Activated CD8-positive, alpha-beta memory T cell treated with anti-CD3 and anti-CD28 coated beads for 1 hour (primary cell): ENCODE measurements at regions not wholly inside any gene's neighbourhood (a gene's known extent, or its start where the extent isn't known, plus 50 kb on each side); places are given as distances from the start of the nearest gene placed in this dataset.

ENCODE experiments used
- DNase-seq, 2 donors: peaks; one replicate each; pipeline ENCODE4 v3.0.0-alpha.2; 2020; ENCODE audit warnings: low read depth in 1 of 2; ENCODE audit errors: extremely low read depth in 1 of 2

GRCh38 chr6:156389296-156389695, 387.9 kb upstream of the ARID1B start:
- DNase-seq: no peak

- DNase-seq: no peak
These were observed 389.7 kb upstream of the ARID1B start for GRCh38 chr6:156387472-156387871.

- DNase-seq: no peak
These were observed 394.1 kb upstream of the ARID1B start for GRCh38 chr6:156383059-156383458.

GRCh38 chr6:156379392-156380289, 397.5 kb upstream of the ARID1B start:
- DNase-seq: no peak

GRCh38 chr6:156378853-156379252, 398.3 kb upstream of the ARID1B start:
- DNase-seq: no peak

GRCh38 chr6:156376091-156376490, 401.1 kb upstream of the ARID1B start:
- no peak for DNase-seq

GRCh38 chr6:156359912-156360311, 417.3 kb upstream of the ARID1B start:
- no peak for DNase-seq

- no peak for DNase-seq
These were observed 424.3 kb upstream of the ARID1B start for GRCh38 chr6:156352861-156353260.

GRCh38 chr6:156351346-156351966, 425.7 kb upstream of the ARID1B start:
- DNase-seq: no peak

GRCh38 chr6:156350337-156350736, 426.8 kb upstream of the ARID1B start:
- no peak for DNase-seq

GRCh38 chr6:156348849-156349248, 428.3 kb upstream of the ARID1B start:
- no peak for DNase-seq

- DNase-seq: no peak
These were observed 428.8 kb upstream of the ARID1B start for GRCh38 chr6:156348424-156348823.

- no peak for DNase-seq
These were observed 429.5 kb upstream of the ARID1B start for GRCh38 chr6:156347656-156348055.

GRCh38 chr6:156347246-156347645, 429.9 kb upstream of the ARID1B start:
- DNase-seq: no peak

- DNase-seq: no peak
These were observed 431.5 kb upstream of the ARID1B start for GRCh38 chr6:156345700-156346099.

- no peak for DNase-seq
These were observed 432.7 kb upstream of the ARID1B start for GRCh38 chr6:156344491-156344890.

GRCh38 chr6:156337801-156338200, 439.4 kb upstream of the ARID1B start:
- no peak for DNase-seq

GRCh38 chr6:156336733-156337132, 440.4 kb upstream of the ARID1B start:
- no peak for DNase-seq

- no peak for DNase-seq
These were observed 441.1 kb upstream of the ARID1B start for GRCh38 chr6:156336089-156336488.

GRCh38 chr6:156334966-156335365, 442.2 kb upstream of the ARID1B start:
- no peak for DNase-seq

- DNase-seq: no peak
These were observed 457.5 kb upstream of the ARID1B start for GRCh38 chr6:156319707-156320106.

- no peak for DNase-seq
These were observed 460.5 kb upstream of the ARID1B start for GRCh38 chr6:156316583-156317125.
